ENCODE measurements at regions not wholly inside any gene's neighbourhood (a gene's known extent, or its start where the extent isn't known, plus 50 kb on each side); places are given as distances from the start of the nearest gene placed in this dataset.

GRCh38 chr22:27139935-27140511 is 482.6 kb downstream of the MIAT start:
- TF ChIP-seq, protein P1, sequence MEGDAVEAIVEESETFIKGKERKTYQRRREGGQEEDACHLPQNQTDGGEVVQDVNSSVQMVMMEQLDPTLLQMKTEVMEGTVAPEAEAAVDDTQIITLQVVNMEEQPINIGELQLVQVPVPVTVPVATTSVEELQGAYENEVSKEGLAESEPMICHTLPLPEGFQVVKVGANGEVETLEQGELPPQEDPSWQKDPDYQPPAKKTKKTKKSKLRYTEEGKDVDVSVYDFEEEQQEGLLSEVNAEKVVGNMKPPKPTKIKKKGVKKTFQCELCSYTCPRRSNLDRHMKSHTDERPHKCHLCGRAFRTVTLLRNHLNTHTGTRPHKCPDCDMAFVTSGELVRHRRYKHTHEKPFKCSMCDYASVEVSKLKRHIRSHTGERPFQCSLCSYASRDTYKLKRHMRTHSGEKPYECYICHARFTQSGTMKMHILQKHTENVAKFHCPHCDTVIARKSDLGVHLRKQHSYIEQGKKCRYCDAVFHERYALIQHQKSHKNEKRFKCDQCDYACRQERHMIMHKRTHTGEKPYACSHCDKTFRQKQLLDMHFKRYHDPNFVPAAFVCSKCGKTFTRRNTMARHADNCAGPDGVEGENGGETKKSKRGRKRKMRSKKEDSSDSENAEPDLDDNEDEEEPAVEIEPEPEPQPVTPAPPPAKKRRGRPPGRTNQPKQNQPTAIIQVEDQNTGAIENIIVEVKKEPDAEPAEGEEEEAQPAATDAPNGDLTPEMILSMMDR (IDR thresholded peaks at IDR 0.05) = no peak
- TF ChIP-seq EZH2 (IDR thresholded peaks at IDR 0.05; ENCODE audit: borderline replicate concordance, insufficient read depth, low read depth, low read length, poor library complexity, severe bottlenecking) = no peak
